GM12892 (cell line): ENCODE measurements at regions not wholly inside any gene's neighbourhood (a gene's known extent, or its start where the extent isn't known, plus 50 kb on each side); places are given as distances from the start of the nearest gene placed in this dataset.

ENCODE experiments used
- POLR2AphosphoS5 ChIP-seq: IDR thresholded peaks from 2 replicates; pipeline ENCODE4 v1.6.1; 2011; ENCODE audit warnings: low read depth, low read length, control low read depth
- TAF1 ChIP-seq: IDR thresholded peaks from 2 replicates; pipeline ENCODE4 v1.6.1; 2011; ENCODE audit warnings: low read depth, mild to moderate bottlenecking, control low read depth, low read length, borderline replicate concordance

DNA sequence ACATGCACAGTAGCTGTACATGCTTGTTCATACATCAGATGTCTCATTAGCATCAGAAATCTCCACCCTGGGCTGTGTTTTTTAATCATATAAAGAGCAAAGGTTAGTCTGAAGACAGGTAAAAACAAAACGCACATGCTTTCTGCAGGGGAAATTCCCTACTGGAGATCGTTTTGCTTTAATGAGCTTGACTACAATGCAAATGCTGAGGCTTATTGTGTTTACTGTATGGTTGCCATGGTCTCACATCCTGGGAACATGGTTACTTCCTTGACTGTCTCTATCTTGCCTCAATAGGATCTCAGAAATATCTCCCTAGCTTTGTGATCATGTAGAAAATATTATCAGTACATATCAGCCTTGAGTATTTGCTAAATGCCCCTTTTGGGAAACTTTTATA, 336.5 kb upstream of the TFPI start:
- no peak for TF ChIP-seq POLR2AphosphoS5
- TF ChIP-seq TAF1: no peak
